GM19438 (cell line): ENCODE measurements at regions not wholly inside any gene's neighbourhood (a gene's known extent, or its start where the extent isn't known, plus 50 kb on each side); places are given as distances from the start of the nearest gene placed in this dataset.
A peak's percentile ranks its signal among the peaks of the same experiment; 100 is the strongest.

Experiments
- ATAC-seq: cut with Tn5 transposase; IDR thresholded peaks from one replicate; pipeline ENCODE4 v1.9.1; 2021; ENCODE audit warnings: low read depth; ENCODE audit not compliant: unreplicated experiment

DNA sequence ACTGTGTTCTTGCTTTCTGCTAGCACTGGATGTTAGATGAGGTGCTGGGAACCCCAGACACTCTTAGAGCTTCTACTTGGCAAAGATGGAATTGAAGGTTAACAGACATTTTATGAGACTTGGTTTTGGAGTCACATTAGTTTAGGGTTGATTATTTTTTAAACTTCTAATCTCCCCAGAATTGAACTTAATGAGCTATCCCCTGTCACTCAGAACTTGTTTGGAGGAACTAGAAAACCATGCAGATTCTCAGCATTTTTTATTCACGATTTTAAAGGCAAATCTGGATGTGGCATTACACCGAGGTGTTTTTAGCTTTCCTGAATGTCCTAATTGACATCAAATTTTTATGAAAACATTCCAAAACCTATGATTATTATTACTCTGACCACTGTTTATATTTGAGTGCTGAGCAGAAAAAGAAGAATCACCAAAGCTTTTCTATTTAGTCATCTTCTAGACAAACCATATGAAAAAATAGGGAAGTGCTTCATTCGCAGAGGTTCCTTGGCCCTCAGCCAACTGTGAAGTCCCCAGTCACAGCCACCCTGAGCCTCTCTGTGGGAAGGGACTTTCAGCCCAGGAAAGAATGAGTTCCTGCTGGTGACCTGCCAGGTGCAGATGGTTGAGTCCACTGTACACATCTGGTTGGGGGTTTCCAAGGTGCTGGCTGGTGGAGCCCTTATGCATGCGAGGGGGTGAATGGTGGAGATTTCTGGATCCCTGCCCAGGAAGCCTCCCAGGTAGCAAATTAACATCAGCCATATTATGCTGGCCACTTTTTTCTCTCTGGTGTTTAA lies 196.0 kb upstream of the TOPAZ1 start:
- peak; percentile 83 for ATAC-seq

GRCh38 chr3:44047796-44048195 lies 193.9 kb upstream of the TOPAZ1 start:
- no peak for ATAC-seq

DNA sequence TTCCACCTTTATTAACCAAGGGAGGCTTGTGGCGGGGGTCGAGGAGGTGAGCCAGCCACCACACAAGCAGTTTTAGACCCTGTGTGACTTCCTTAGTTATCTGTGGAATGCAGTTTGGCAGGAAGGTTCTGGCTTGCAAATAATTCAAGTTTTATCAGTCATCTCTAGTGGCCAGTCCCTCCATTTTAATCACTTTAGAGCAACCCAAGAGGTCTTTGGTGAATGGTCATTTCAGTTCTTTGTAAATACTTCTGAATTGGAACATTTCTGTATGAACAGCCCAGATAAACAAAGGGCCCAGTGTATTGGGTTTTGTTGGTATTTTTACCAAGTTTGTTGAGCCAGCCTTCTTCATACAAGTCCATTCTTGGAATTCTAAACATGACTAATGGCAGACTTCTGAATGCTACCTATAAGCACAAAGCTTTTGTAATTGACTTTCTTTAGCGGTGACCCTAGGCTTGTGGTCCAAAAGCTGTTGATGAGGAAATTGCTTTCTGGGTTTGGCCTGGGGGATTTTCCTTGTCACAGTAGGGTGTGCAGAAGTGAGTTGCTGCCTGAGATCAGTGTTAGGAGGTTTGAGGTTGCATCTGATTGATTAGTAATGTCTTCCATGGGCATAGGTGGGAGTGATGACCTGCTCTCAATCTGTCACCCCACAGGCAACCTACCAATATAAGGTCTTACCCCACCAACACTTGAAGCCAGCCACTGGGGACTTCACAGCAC lies 193.3 kb upstream of the TOPAZ1 start:
- ATAC-seq = no peak

- ATAC-seq = no peak
Observed at GRCh38 chr3:44048949-44049348, 192.7 kb upstream of the TOPAZ1 start.

DNA sequence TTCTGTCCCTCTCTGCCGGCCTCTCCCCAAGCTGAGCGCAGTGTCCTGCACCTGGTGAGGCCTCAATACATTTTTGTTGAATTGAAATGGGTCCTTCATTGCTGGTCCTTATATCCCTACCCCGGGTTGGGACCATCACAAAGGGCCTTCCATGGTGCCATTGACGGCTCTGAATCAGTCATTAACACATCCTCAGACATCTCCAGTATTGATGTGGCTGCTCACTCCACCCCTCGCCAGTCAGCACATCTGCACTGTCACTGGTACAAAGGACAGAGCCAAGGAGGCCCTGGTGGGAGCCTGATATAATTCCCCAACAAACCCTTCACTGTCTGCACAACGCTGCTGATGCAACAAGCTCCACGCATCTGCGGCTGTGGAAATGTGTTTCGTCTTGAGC lies 191.6 kb upstream of the TOPAZ1 start:
- no peak for ATAC-seq

GRCh38 chr3:44050867-44051266 lies 190.8 kb upstream of the TOPAZ1 start:
- no peak for ATAC-seq

- ATAC-seq = no peak
Observed at GRCh38 chr3:44055951-44056350, 185.7 kb upstream of the TOPAZ1 start.

DNA sequence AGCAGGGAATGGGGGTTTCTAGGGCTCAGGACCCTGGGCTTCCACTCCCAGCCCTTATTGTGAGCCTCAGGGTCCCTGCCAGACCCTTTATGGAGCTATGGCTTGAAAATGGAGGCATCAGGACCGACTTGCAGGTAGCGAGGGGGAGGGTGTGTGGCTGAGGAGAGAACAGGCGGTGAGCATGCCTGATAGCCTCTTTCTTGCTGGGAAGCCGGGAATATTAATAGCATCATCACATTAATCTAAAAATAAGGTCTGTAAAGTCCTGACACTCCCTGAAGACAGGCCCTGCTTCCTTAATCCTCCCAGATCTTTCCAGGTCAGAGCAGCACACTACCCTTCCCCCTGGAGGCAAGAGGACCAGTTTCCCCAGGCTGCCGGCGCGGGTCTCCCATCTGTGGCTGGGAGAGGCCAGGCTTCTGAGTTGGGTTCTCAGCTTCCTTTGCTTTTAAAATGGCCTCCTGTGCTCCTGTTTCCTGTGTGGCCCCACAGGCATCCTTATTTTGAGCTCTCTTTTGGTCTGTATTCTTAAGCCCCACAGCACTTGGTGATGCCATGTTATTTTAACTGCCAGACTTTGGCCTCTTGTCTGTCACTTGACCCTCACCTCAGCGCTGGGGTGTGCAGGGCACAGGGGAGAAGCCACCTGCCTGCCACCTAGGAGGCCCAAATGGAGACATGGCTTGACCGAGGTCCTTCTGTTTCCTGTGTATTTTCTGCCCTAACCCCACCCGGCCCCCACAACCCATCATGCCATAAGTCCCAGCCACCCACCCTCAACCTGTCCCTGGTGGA lies 185.0 kb upstream of the TOPAZ1 start:
- no peak for ATAC-seq

DNA sequence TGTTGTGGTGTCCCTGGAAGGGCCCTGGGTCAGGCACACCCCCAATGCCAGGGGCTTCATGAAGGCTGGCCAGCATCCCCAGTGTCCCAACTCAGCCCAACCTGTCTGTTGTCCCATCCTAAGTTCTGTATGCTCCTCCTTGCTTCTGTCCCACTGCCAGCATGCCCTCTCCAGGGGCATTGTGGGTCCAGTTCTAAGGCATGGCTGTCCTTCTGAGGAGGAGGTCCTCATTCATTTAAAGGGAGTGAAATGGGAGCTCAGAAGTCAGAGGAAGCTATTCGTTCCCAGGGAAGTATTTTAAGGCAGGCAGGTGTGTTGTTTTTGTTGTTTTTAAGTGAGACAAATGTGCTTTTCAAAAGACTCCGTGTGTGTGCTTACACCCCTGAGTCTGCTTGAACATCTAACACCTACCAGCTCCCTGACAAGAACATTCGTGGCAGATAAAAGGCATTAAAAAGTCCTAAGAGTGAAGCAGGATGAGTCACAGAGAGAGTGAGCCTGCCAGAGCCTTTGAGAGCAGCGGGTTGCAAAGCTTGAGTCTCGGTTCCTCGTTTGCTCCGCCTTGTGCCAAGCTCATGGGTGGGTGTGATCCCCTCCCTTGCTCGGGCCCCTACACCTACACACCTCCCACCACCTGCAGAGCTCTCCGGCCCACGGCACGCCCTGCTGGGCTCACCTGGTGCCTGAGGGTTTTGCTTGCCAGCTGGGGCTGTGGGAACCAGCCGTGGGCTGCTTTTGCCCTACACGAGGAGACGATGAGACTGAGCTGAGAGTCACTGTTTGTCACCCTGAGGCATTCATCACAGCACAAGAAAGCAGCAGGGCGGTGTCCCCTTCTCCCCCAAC lies 183.4 kb upstream of the TOPAZ1 start:
- ATAC-seq = peak; percentile 87

DNA sequence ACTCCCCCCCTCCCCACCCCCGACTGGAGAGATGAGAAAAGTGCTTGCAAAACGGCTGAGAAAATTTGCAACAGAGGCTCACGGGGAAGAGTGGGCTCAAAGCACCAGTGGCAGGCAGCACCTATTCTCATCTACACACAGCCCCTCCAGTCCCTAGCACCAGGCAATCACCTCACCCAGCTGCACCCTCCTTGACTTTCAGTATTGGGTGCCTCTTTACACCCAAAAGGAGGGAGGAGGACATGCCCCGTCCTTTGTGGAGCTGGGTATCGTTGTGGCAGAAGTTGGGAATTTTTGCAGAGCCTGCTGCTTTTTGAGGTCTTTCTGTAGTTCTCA lies 182.8 kb upstream of the TOPAZ1 start:
- no peak for ATAC-seq

DNA sequence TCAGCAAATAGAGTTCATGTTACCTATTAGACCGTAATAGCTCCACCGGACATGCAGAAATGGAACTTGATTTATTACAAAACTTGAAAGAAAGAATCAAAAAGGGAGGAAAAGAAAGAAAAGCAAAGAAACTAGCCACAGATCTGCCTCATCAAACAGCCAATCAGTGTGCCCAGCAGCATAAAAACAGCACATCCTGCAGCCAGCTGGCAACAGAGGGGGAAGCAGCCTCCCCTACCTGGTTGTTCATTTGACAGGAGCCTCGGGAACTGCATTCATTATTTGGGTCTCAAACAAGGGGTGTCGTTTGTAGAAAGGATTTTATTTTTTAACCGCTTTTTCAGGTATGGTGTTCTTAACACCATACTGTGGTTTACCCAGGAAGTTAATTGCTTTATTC lies 181.5 kb upstream of the TOPAZ1 start:
- no peak for ATAC-seq

DNA sequence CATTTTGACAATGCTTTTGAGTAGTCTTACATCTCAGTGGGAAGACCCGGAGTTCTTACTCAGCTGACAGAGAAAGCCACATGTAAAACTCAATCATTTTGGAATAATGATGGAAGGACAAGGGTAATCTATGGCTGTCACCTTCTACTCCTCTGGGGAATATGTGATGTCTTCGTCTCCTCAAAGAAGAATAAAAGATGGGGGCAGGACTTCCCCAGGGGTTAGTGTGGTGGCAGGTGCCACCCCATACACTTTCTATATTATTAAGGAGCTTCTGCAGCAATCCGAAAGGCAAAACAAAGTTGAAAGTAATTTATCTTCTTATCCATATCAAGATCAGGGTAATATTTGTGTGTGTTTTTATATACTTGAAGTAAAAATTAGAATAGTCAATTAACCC lies 180.4 kb upstream of the TOPAZ1 start:
- ATAC-seq = no peak

- ATAC-seq = no peak
Observed at GRCh38 chr3:44061961-44062360, 179.7 kb upstream of the TOPAZ1 start.

DNA sequence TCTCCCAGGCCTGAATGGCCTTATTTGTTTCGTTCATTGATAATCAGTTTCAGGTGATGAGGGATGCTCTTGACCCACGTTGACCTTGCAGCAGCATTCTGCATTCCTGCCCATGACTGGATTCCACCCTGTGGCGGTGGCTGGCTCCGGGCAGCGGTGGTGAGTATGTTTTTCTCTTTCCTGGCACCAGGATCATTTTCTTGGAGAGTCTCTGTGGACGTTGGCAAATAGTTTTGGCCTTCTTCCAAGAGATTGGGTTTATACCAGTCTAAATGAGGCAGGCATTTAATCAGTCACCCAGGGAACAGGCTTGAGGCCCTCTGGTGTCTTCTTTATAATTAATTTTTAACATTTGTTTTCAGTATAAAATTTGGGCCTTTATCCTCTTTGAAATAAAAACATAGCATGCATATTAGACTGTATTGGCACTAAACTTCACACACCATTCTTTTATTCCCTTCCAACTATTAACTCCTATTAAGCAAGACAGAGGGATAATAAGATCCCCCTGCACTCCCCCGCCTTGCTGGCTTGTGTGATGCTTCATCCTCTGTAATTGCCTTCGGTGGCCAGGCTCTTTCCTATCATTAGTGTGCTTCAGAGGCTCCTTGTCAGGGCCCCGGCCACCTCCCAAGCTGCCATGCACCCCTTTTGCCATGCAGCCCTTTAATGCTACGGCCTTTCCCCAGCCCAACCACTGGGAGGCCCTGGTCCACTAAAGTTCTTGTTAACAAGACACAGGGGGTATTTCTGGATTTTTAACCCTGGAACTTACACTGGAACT lies 176.2 kb upstream of the TOPAZ1 start:
- no peak for ATAC-seq

- ATAC-seq = no peak
Observed at GRCh38 chr3:44066806-44067205, 174.9 kb upstream of the TOPAZ1 start.

GRCh38 chr3:44067431-44067830 lies 174.3 kb upstream of the TOPAZ1 start:
- no peak for ATAC-seq

DNA sequence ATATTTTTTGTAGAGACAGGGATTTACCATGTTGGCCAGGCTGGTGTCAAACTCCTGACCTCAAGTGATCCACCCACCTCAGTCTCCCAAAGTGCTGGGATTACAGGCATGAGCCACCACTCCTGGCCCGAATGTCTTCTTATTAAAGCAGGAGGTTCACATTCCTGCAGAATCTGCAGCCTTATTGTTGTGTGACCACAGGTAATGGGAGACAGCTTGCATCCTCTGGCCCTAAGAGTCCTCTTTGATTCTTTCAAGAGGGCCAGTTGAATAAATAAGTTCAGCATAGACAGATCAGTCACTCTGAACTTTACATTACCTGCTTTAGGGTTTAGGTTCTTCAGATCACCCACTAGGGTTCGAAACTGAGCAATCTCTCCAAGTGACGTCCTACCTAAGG lies 172.9 kb upstream of the TOPAZ1 start:
- no peak for ATAC-seq

GRCh38 chr3:44069276-44069675 lies 172.4 kb upstream of the TOPAZ1 start:
- no peak for ATAC-seq

- ATAC-seq = no peak
Observed at GRCh38 chr3:44070841-44071546, 170.7 kb upstream of the TOPAZ1 start.
